ES-I3 (cell line): ENCODE measurements at regions not wholly inside any gene's neighbourhood (a gene's known extent, or its start where the extent isn't known, plus 50 kb on each side); places are given as distances from the start of the nearest gene placed in this dataset.

ENCODE experiments used
- H3K36me3 ChIP-seq: 2 replicates; pipeline ENCODE4 v1.6.1; 2013; ENCODE audit warnings: mild to moderate bottlenecking, low read length, control low read depth, moderate library complexity; ENCODE audit not compliant: insufficient read depth
- H3K4me1 ChIP-seq: 2 replicates; pipeline ENCODE4 v1.6.1; 2013; ENCODE audit warnings: mild to moderate bottlenecking, control low read depth, low read length; ENCODE audit not compliant: insufficient read depth
- H3K9ac ChIP-seq: 2 replicates; pipeline ENCODE4 v1.6.1; 2013; ENCODE audit warnings: low read depth, mild to moderate bottlenecking, low read length, moderate library complexity
- H3K9me3 ChIP-seq: 2 replicates; pipeline ENCODE4 v1.6.1; 2013; ENCODE audit warnings: mild to moderate bottlenecking, low read length, moderate library complexity; ENCODE audit not compliant: control insufficient read depth, insufficient read depth

DNA sequence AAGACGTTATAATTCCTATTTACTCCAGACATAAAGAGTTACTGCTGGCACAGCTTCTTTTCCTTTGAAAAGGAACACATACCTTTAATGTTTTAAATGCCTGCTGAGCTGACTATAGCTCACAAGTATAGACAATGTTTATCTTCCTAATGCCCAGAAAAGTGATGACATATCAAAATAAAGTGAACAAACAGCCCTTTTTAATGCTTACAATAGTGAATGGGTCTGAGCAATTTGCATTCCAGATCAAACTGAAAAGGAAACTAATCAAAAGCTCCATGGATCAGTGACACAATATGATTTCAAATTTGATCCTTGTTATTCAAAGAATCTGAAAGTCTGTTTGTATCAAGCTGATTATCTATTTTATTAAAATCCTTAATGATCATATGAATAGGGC is 233.6 kb upstream of the SEMA3E start:
- Histone ChIP-seq H3K4me1 (peaks cover 7% of the 10 kb centered on the region; the same call in 1 of the 2 replicates), H3K9me3 (no peaks in the 10 kb centered on the region), H3K9ac (no peak overlapping the region), H3K36me3 (no peaks in the 10 kb centered on the region)

DNA sequence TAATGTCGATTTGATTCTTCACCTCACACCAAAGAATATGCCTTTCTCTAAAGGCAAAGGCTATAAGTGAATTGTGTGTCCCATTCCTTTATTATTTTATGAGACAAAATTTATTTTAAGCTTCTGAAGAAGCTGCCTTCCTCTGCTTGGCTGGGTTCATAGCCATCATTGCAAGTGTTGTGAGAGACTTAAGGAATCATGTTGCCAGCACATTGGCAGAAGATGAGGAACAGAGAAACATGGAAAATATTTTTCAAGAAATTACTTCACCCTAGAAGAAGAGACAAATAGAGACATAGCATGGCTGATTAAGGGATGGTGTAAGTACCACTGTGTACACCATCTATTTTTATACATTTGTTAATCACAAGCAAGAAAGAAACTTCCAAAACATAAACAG is 230.1 kb upstream of the SEMA3E start:
- H3K36me3 ChIP-seq = no peaks in the 10 kb centered on the region
- H3K9me3 ChIP-seq = no peaks in the 10 kb centered on the region
- peaks cover 10% of the 10 kb centered on the region for H3K4me1 ChIP-seq
- H3K9ac ChIP-seq = no peak overlapping the region

DNA sequence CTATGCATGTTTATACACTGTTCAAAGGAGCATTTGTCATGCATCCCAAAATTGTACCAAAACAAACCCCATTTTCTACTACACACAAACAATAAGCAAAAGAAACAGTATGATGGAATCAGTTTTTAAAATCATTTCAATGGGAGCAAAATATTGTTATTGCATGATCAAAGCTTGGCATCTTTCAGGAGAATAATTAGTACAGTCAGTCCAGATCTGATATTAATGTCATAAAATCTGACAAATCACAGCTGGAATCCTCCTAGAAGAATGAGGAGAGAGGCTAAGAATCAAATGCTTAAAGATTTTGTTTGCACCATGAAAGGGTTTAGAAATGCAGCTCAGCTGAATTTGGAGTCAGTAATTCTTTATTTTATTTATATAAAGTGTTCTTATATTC is 229.7 kb upstream of the SEMA3E start:
- no peaks in the 10 kb centered on the region for H3K36me3 ChIP-seq
- no peak overlapping the region for H3K9ac ChIP-seq
- no peaks in the 10 kb centered on the region for H3K9me3 ChIP-seq
- peaks cover 10% of the 10 kb centered on the region for H3K4me1 ChIP-seq

DNA sequence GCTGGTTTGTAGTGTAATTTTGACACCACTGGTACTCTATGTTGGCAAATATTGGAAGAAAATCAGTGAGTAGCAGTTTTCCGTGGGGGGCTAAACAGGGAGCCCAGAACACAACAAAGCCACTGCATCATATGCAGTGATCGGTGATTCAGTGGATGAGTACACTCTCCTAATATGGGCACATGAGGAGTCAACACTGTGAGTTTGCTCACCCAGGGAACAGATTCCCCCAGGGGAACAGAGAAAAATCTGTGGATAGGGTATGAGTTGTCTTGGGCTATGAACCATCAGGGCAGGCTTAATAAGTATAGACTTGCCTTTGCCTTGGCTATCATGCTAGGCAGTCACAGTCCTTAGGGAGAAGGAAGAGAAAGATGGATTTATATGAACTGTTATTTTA is 227.7 kb upstream of the SEMA3E start:
- H3K36me3 ChIP-seq = no peaks in the 10 kb centered on the region
- H3K4me1 ChIP-seq = peaks cover 3% of the 10 kb centered on the region; the same call in 1 of the 2 replicates

DNA sequence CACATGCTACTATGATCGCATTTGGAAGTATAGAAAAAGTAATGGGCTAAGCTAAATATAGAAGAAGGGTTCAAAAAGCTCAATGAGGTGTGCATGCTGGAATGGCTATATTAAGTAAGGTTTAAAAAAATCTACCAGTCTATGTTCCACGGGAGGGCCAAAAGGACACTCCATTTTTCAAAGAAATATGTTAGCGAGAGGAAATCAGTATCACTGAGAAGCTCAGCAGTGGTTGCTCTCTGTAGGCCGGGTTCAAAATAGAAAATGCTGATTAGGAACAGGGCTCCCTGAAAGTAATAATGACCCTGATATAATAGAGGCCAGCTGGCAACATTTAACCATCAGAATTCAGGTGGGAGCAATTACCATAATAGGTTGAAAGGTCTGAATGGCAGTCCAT is 224.5 kb upstream of the SEMA3E start:
- H3K4me1 ChIP-seq = peaks cover 3% of the 10 kb centered on the region; the same call in 1 of the 2 replicates
- no peaks in the 10 kb centered on the region for H3K36me3 ChIP-seq
- H3K9ac ChIP-seq = no peak overlapping the region
- no peaks in the 10 kb centered on the region for H3K9me3 ChIP-seq

More for the DNA sequence above, 227.7 kb upstream of the SEMA3E start:
- Histone ChIP-seq H3K9me3 (no peaks in the 10 kb centered on the region), H3K9ac (no peak overlapping the region)

DNA sequence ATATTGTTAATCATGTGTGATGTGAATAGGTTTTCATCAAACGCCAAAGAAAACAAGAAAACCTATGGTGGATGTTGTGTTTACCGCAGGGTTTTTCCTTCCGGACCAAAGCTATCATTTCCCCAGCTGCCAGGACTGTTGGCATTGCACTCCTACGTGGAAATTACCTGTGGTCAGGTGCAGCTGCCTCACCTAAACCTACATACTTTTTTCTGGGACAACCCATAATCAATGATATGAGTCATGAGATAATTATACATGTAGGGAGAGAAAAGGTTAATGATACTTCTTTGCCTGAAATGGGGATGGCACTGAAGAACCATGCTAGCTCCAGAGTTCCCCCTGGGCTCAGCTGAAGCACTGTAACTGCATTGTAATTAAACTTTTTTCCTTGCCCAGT is 223.6 kb upstream of the SEMA3E start:
- Histone ChIP-seq H3K36me3 (no peaks in the 10 kb centered on the region), H3K9ac (no peak overlapping the region), H3K4me1 (peaks cover 3% of the 10 kb centered on the region; the same call in 1 of the 2 replicates), H3K9me3 (no peaks in the 10 kb centered on the region)

DNA sequence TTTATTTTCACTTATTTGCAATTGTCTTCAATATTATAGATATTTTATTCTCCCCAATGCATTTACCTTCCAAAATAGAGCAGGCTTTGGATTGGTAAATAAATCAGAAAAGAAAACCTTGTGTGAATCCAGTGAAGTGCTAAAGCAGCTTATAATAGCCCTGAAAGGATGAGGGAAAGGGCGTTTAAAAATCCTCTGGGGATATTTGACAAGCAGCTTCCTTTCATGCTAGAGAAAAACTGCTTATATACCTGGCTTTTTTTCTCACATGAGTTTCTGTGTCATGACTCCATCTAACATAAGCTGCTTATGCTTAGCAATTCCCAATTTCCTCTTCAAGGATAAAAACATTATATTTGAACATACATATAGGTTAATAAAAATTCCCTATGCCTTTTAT is 221.6 kb upstream of the SEMA3E start:
- Histone ChIP-seq H3K9me3 (no peaks in the 10 kb centered on the region), H3K36me3 (no peaks in the 10 kb centered on the region)

DNA sequence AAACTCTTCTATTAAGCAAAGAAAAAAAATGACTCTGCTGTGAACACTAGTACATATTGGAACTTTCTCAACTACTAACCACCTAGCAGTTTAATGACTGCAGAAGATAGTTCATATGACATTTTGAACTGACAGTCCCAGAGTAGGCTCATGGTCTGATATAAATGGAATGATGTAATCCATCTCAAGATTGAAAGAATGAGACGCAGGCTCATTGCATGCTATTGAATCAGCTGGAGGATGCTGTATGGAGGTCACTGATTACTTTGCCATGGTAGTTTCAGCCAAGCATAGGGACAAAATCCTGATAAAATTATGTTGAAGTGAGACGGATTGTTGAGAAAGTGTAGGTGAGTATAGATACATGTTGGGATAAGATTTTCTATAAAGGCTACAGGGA is 217.6 kb upstream of the SEMA3E start:
- Histone ChIP-seq H3K36me3 (no peaks in the 10 kb centered on the region), H3K9ac (no peak overlapping the region)

More for the DNA sequence above, 221.6 kb upstream of the SEMA3E start:
- no peaks in the 10 kb centered on the region for H3K4me1 ChIP-seq
- no peak overlapping the region for H3K9ac ChIP-seq

DNA sequence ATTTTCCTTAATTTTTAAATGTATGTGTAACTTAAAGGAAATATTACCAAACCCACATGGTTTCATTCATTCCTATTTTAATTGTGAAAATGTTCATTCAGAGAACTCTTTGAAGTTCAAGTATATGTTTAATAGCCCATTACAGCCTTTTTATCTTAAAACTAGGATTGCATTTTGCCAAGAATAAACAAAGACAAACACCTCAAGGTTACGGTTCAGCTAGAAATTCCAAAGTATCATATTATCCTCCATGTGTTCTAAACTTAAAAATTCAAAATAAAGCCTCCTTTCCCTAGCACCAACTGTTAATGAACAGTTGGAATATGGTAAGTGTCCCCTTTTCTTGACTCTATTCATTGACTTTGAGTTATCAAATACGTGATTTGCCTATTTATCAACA is 215.6 kb upstream of the SEMA3E start:
- Histone ChIP-seq H3K36me3 (no peaks in the 10 kb centered on the region), H3K9me3 (no peaks in the 10 kb centered on the region), H3K4me1 (no peaks in the 10 kb centered on the region), H3K9ac (no peak overlapping the region)

More for the DNA sequence above, 217.6 kb upstream of the SEMA3E start:
- no peaks in the 10 kb centered on the region for H3K4me1 ChIP-seq
- H3K9me3 ChIP-seq = no peaks in the 10 kb centered on the region

DNA sequence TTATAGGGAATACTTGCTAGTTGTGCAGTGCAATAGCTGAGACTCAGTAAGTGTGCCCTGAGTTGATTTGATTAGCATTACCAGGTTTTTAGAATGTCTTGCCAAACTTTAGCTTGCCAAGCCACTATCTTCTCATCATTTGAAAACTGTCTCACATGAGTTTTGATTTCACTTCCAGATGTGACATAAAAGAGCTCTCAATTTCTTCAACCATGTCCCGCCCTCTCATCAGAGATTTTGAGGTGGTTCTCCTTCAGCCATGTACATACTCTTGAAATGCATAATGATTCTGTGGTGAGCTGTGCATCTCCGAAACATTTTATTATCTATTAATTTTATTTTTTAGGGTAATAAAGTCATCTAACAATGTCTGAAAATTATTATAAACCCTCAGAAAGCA is 215.0 kb upstream of the SEMA3E start:
- Histone ChIP-seq H3K9ac (no peak overlapping the region), H3K36me3 (no peaks in the 10 kb centered on the region), H3K4me1 (no peaks in the 10 kb centered on the region), H3K9me3 (no peaks in the 10 kb centered on the region)

DNA sequence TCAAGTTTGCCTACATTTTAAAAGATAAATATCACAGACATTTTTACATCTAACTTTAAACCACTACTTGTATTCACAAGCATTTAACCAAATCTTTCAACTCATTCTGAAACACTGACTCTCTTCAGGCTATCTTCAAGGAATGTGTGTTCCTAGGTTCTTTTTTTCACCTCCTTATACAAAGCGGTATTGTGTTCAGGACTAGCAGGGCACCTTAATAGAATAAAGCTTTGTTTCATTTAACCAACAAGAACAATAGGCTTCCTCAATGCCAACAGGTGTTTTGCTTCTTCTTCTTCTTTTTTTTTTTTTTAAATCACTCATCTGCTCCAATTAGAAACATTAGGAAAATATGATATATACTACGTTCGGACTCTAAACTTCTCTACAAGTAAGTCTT is 212.9 kb upstream of the SEMA3E start:
- no peaks in the 10 kb centered on the region for H3K36me3 ChIP-seq
- H3K9ac ChIP-seq = no peak overlapping the region
- no peaks in the 10 kb centered on the region for H3K9me3 ChIP-seq
- no peaks in the 10 kb centered on the region for H3K4me1 ChIP-seq

DNA sequence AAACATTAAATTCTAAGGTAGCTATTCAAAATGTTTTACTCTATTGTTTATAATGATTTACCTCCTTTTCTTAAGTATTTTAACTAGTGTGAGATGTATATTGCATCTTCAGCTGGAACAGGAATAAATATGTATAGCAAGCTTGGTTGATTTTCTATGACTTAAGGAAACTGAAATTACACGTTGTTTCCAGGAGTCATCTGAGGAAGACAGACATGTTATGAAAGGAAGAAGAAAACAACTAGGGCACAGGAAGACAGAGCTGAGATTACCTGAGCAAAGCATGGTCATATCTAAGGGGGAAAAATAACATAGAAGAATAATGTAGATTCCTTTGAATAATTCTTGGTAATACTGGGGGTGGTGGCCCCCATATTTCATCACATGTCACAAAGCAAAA is 210.9 kb upstream of the SEMA3E start:
- H3K9ac ChIP-seq = no peak overlapping the region
- no peaks in the 10 kb centered on the region for H3K9me3 ChIP-seq
- H3K36me3 ChIP-seq = no peaks in the 10 kb centered on the region
- no peaks in the 10 kb centered on the region for H3K4me1 ChIP-seq

DNA sequence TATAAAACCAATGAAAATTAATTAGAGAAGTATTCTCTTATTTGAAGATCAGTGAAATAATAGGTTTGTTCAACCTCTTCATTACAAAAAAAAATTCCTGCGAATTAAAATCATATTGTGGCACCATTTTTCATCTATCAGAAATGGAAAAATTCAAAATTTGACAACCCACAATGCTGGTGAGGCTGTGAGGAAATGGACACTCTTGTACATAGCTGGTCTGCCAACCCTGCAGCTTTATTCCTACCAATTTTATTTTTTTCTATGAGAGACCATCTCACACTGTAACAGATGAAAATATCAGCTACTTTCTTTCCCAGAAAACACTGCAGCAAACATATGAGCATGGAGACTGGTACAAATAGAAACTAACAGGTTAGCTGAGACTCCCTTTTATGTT is 208.8 kb upstream of the SEMA3E start:
- no peaks in the 10 kb centered on the region for H3K9me3 ChIP-seq
- H3K36me3 ChIP-seq = no peaks in the 10 kb centered on the region
- H3K4me1 ChIP-seq = no peaks in the 10 kb centered on the region
- H3K9ac ChIP-seq = no peak overlapping the region

DNA sequence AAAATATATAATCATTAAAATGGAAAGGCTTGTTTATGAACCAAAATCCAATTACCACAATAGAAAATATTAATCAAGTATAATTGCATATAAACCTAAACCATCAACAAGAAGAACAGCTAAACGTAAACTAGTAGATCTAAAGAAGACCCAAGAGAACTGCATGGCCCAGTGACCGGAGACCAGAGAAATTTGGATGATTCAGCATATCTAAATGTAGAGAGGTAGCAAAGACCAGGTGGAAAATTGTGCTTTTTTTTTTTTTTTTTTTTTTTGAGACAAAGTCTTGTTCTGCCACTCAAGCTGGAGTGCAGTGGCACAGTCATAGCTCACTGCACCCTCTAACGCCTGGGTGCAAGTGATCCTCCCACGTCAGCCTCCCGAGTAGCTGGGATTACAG is 207.2 kb upstream of the SEMA3E start:
- no peak overlapping the region for H3K9ac ChIP-seq
- H3K36me3 ChIP-seq = no peaks in the 10 kb centered on the region
- no peaks in the 10 kb centered on the region; the same call in 1 of the 2 replicates for H3K4me1 ChIP-seq
- H3K9me3 ChIP-seq = no peaks in the 10 kb centered on the region

DNA sequence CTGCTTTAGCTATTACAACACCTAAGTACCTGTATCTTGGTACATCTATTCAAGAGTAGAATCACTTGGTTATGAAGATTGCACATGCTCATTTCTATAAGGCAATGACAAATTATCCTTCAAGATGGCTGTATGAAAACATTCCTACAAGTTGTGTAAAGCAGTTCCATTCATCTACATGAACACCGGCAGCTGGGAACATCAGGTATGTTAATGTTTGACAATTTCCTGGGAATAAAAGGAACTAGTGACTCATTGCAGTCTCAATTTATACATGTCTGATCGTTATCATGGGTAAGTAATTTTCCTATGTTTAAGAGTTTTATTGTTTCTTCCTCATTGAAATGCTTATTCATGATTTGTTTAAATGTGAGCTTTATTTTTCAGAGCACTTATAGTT is 203.2 kb upstream of the SEMA3E start:
- Histone ChIP-seq H3K9ac (no peak overlapping the region), H3K4me1 (peaks cover 15% of the 10 kb centered on the region), H3K9me3 (no peaks in the 10 kb centered on the region), H3K36me3 (no peaks in the 10 kb centered on the region)

DNA sequence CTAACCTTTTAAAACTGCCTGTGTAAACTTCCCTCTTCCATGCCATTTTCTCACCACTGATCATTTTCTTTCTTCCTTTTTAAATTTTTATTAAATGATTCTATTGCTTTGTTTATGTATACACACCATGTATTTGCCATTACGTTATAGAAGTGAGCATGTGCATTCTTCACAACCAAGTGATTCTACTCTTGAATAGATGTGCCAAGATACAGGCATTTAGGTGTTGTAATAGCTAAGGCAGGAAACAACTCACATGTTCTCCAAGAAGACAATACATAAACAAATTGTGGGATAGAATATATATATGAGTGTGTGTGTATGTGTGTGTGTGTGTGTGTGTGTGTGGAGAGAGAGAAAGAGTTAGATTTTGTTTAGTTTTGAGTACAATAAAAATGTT is 202.6 kb upstream of the SEMA3E start:
- Histone ChIP-seq H3K4me1 (peaks cover 15% of the 10 kb centered on the region), H3K36me3 (no peaks in the 10 kb centered on the region), H3K9ac (no peak overlapping the region), H3K9me3 (no peaks in the 10 kb centered on the region)
